Iris pigment epithelial cell (primary cell): ENCODE measurements at regions not wholly inside any gene's neighbourhood (a gene's known extent, or its start where the extent isn't known, plus 50 kb on each side); places are given as distances from the start of the nearest gene placed in this dataset.

ENCODE experiments used
- DNase-seq: peaks from one replicate; pipeline ENCODE4 v3.0.0-alpha.2; 2011; ENCODE audit warnings: low read depth

GRCh38 chr4:164405774-164406173, 348.2 kb upstream of the SMIM31 start:
- DNase-seq = no peak

- DNase-seq = no peak
Observed at GRCh38 chr4:164408831-164409230, 345.1 kb upstream of the SMIM31 start.

DNA sequence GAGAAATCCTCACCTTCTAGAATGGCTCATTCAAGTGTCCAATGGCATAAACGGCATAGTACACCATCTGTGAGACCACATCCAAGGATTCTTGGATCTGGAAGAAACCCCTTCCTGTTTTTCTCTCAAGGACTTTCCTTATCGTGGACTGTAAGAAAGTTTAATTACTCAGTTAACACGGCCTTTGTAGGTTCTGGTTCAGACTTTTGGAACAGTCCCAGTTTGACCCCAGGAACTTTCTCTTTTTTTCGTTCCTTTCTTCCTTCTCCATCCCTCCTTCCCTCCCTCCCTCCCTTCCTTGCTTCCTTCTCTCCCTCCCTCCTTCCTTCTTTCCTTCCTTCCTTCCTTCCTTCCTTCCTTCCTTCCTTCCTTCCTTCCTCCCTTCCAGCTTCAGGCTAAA, 343.5 kb upstream of the SMIM31 start:
- no peak for DNase-seq

- no peak for DNase-seq
Observed at GRCh38 chr4:164412246-164412645, 341.7 kb upstream of the SMIM31 start.

DNA sequence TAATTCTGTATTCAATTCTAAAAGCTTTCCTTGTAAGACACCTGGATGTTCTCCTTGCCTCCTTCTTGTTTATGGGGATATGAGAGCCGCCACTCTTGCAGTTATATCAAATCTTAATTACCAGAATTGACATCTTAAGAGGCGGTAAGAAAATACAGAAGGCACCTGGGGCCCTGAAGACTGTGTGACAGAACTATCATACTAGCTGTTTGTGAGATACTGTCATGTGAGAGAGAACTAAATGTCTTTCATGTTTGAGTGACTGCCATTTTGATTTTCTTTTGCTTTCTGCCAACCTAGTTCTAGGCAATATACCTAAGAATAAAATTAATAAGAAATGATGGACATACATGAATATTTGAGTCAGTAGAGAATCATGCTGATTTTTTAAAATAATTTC, 340.2 kb upstream of the SMIM31 start:
- no peak for DNase-seq

DNA sequence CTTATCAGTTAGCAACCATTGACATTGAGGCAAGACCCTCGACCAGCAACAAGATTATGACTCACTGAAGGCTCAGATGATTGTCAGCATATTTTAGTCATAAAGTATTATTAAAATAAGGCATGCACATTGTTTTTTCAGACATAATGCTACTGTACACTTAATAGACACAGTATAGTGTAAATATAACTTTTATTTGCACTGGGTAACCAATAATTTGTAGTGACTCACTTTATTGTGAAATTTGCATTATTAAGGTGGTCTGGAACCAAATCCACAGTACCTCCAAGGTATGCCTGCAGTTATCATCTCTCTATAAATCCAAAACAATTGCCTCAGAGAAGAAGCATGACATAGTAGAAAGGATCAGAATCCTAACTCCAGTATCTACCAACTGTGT, 330.1 kb upstream of the SMIM31 start:
- DNase-seq = no peak

- DNase-seq = no peak
Observed at GRCh38 chr4:164424846-164425245, 329.1 kb upstream of the SMIM31 start.

- no peak for DNase-seq
Observed at GRCh38 chr4:164428561-164428960, 325.4 kb upstream of the SMIM31 start.

- peak; percentile 61 for DNase-seq
Observed at GRCh38 chr4:164438321-164438720, 315.6 kb upstream of the SMIM31 start.

- DNase-seq = no peak
Observed at GRCh38 chr4:164439037-164439436, 314.9 kb upstream of the SMIM31 start.

DNA sequence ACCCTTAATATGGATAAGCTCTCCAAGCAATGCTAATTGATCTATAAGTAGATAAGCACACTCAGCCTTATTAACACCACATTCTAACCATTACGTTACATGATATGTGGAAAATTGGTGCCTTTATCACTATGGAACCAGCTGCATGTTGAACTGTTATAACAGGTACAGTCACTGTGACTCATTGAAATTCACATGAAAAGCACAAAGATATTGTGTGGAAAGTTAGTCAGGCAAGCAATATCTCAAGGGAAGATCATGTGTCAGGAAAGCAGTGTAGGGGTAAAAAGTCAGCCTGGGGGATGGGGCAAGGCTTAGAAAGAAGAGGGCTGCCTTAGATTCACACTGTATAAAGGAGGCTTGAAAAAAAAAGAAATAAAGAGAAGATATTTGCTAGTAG, 313.7 kb upstream of the SMIM31 start:
- peak; percentile 69 for DNase-seq

GRCh38 chr4:164441109-164441508, 312.8 kb upstream of the SMIM31 start:
- DNase-seq = no peak

DNA sequence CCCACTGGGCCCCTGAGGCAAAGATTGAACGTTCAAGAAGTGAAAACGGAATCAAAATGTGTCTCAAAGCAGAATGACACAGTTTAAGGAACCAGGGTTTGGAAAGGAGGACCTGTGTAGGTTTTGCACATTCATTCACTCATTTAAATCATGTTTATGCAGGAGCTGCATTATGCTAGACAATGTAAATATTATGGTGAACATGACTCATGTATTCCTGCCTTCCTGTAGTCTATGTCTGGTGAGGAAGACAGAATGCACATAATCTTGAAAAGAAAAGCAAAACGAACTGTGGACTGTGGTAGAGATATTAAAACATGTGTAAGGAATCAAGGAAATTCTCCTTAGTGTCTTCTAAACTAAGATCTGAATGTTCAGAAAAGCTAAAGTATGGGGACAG, 311.8 kb upstream of the SMIM31 start:
- peak; percentile 44 for DNase-seq

DNA sequence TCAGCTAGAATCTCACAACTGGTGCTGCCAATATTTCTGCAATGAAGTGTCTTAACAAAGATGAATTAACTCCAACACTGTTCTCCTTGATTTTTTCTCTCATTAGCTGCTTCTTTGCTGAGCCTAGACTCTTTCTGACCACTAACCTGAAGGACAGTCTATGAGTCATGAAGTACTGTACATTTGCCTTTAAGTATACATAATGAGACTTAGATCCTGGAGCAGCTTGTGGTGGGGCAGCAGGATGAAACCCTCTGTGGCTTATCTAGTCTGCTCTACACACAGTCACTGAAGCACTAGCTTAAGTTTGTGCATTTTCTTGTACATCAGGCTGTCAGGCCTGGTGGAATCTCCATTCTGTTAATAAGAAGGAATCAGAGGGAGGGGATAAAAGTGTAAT, 307.4 kb upstream of the SMIM31 start:
- DNase-seq = peak; percentile 62

GRCh38 chr4:164461901-164462300, 292.0 kb upstream of the SMIM31 start:
- no peak for DNase-seq

DNA sequence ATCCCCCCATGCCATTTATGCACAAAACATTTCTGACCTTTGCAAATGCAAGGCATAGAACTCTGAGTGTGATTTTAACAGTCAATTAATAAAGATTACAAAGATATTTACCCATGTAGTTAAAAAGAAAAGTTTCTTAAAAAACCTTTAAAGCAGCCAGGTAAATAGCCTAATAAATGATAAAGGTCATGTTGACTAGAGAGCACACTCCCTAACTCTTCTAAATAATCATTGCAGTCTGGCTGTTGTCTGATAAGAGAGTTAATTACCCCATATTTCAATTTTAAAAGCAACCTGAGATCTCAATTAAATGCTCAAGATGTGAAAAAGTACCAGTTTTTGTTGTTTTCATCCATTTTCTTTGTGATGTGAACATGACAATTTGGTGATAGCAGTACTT, 291.5 kb upstream of the SMIM31 start:
- DNase-seq = no peak

GRCh38 chr4:164464313-164464712, 289.6 kb upstream of the SMIM31 start:
- no peak for DNase-seq

DNA sequence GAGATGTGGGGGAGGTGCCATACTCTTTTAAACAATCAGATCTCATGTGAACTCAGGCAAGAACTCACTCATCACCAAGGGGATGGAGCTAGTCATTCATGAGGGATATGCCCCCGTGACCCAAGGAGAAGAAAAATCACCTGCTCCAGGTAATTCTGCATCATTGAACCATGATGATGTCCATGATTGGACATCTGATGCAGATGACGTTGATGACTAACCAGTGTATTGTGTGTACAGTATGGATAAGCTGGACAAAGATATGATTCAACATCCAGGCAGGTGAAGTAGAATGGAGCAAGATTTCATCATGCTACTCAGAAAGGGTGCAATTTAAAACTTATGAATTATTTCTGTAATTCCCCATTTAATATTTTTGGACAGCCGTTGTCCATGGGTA, 286.4 kb upstream of the SMIM31 start:
- DNase-seq = no peak

- DNase-seq = no peak
Observed at GRCh38 chr4:164481306-164482091, 272.4 kb upstream of the SMIM31 start.

- no peak for DNase-seq
Observed at GRCh38 chr4:164482092-164482404, 271.9 kb upstream of the SMIM31 start.

- DNase-seq = no peak
Observed at GRCh38 chr4:164482758-164483157, 271.2 kb upstream of the SMIM31 start.

DNA sequence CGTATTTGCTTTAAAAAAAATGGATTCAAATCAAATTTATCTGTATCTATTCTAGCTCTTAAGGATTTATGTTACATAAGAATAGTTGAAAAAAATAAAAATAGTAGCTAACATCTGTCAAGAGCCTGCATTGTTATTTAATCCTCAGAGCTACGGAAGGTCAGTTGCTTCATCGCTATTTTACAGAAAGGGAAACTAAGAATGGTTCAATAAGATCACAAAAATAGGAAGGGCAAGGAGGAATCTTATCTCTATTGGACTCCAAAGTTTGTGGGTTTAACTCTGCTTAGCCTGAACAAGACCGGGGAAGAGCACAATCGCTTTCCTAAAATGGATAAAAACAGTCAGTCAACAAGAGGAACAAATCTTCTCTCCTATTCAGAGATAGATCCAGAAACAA, 270.2 kb upstream of the SMIM31 start:
- DNase-seq = no peak

DNA sequence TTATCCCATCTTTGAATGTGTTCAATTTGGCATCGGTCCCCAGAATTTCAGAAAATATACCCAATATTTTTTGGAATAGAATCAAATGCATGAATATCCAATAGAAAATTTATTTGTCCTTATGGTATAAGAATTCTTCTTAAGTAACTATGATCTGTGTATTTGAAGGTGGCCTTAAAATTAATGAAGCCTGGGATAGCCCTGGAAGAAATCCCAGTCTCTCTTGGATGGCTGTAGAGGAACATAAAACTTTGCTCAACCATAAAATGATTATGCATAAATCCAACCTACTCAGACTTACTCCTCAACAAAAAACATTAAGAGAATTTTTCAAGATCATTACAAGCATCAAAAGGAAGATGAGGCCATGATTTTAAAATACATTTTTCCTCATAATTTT, 269.4 kb upstream of the SMIM31 start:
- DNase-seq = no peak

DNA sequence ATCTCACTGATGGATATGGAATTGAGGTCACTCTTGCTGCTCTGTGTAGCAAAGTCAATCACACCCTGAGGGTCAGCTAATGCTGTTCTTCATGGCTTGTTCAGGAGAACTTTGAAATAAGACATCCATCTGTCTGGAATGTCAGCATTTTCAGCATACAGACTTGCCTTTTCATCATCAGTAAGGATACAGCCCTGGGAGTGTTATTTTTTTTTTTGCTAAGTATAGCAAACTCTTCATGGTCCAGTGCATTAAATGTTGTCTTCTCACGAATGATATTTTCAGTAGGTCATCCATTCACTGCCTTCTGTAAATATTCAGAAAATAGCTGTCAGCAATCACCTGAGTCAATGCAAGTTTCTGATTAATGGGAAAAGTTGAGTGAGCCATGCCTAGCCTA, 268.8 kb upstream of the SMIM31 start:
- no peak for DNase-seq

DNA sequence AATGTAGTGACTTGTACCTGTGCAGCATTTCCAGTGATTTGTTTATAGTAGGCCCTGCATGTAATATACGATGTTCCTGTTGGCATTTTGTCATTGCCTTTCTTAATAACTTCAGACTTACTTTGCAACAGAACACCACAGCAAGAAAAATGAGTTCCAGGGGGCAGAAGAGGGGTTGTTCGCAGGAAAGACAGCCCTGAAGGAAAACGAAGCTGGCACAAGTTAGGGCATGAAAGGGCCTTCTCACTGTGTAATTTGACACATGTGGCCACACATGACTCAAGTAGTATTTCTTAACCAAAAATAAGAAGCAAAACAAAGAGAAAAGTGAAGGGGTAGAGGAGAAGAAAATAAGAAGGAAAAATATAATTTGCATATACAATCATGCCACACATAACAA, 265.8 kb upstream of the SMIM31 start:
- DNase-seq = no peak
